GM12878 (cell line): ENCODE measurements at regions not wholly inside any gene's neighbourhood (a gene's known extent, or its start where the extent isn't known, plus 50 kb on each side); places are given as distances from the start of the nearest gene placed in this dataset.

Experiments used
- ATAC-seq: fragments of 200-7000 bp; cut with Tn5 transposase; 3 replicates; pipeline ENCODE4 v1.9.1; 2020; ENCODE audit warnings: mild to moderate bottlenecking, moderate library complexity
- BruUV-seq: library from RNA; stranded (reverse); fragments of 400-500 nt; replicated peaks from 2 replicates; lab custom pipeline; 2021; lab: Mats Ljungman, UMichigan
- CTCF ChIA-PET: fragments of 300-600 bp; sonication (Branson Sonifier 250); formaldehyde crosslinking; extraction: SDS; loops from one replicate; lab custom pipeline; 2021; ENCODE audit warnings: inconsistent platforms; lab: Yijun Ruan, JAX
- POLR2A ChIA-PET: fragments of 350-600 bp; formaldehyde crosslinking; extraction: SDS; loops from one replicate; lab custom pipeline; 2021; ENCODE audit warnings: inconsistent platforms; lab: Charles Lee
- RAD21 ChIA-PET: fragments of 300-600 bp; sonication (Branson Sonifier 250); formaldehyde crosslinking; loops from one replicate; lab custom pipeline; 2023; ENCODE audit warnings: antibody characterized with exemption; ENCODE audit not compliant: unreplicated experiment; lab: Charles Lee
- SMC1A ChIA-PET: fragments of 300-600 bp; sonication (Branson Sonifier 250); formaldehyde crosslinking; loops from one replicate; lab custom pipeline; 2023; ENCODE audit not compliant: unreplicated experiment, uncharacterized antibody; lab: Charles Lee
- DNase-seq: peaks from one replicate; pipeline ENCODE4 v3.0.0-alpha.2; 2011; ENCODE audit warnings: low read depth, low spot score
- FAIRE-seq: peaks from 3 replicates; lab custom pipeline; 2011; peaks lifted over from hg19 to GRCh38; lab: Jason Lieb, UNC
- H2AFZ ChIP-seq: 2 replicates; pipeline ENCODE4 v1.6.0; 2011; ENCODE audit warnings: low read depth, low read length, control low read depth; ENCODE audit not compliant: control insufficient read depth
- H3K27ac ChIP-seq: 2 replicates; pipeline ENCODE4 v1.5.1; 2011; ENCODE audit warnings: control low read depth; ENCODE audit not compliant: control insufficient read depth, insufficient read depth
- H3K27me3 ChIP-seq, 2 experiments: replicated peaks in 1 of 2; 2 replicates each; pipeline versions ENCODE4 v1.6.0 to v1.6.1; 2011; ENCODE audit warnings: low read length in 1 of 2; ENCODE audit not compliant: control insufficient read depth in 2 of 2, insufficient read depth in 2 of 2
- H3K36me3 ChIP-seq, 2 experiments: 2 replicates each; pipeline ENCODE4 v1.5.1; 2011; ENCODE audit warnings: low read length in 1 of 2; ENCODE audit not compliant: control insufficient read depth in 2 of 2, insufficient read depth in 2 of 2
- H3K4me1 ChIP-seq: 2 replicates; pipeline ENCODE4 v1.6.1; 2011; ENCODE audit warnings: mild to moderate bottlenecking, low read length, moderate library complexity, mixed read lengths; ENCODE audit not compliant: control insufficient read depth, insufficient read depth
- H3K4me2 ChIP-seq: 2 replicates; pipeline ENCODE4 v1.6.0; 2011; ENCODE audit warnings: control low read depth; ENCODE audit not compliant: control insufficient read depth, insufficient read depth
- H3K4me3 ChIP-seq: fragments of 200-600 bp; sonication (generic); 2 replicates; pipeline ENCODE4 v1.5.1; 2016
- H3K79me2 ChIP-seq: 2 replicates; pipeline ENCODE4 v1.6.0; 2011; ENCODE audit warnings: low read length; ENCODE audit not compliant: control insufficient read depth, insufficient read depth
- H3K9ac ChIP-seq: 2 replicates; pipeline ENCODE4 v1.8.0; 2011; ENCODE audit warnings: low read length, control low read depth, mixed read lengths; ENCODE audit not compliant: control insufficient read depth, insufficient read depth
- H3K9me3 ChIP-seq: replicated peaks from 3 replicates; pipeline ENCODE4 v1.5.1; 2011; ENCODE audit warnings: mild to moderate bottlenecking, low read length; ENCODE audit not compliant: control insufficient read depth, insufficient read depth
- H4K20me1 ChIP-seq: 2 replicates; pipeline ENCODE4 v1.6.0; 2011; ENCODE audit not compliant: control insufficient read depth, insufficient read depth
- ATF2 ChIP-seq: IDR thresholded peaks from 2 replicates; pipeline ENCODE4 v1.6.1; 2012; ENCODE audit warnings: low read length, inconsistent platforms
- ATF7 ChIP-seq: fragments of 450-650 bp; IDR thresholded peaks from 2 replicates; pipeline ENCODE4 v1.6.1; 2016; ENCODE audit warnings: low read depth, mild to moderate bottlenecking
- EGR1 ChIP-seq, 2 experiments: IDR thresholded peaks; 1 replicate in 1 of 2; 2 replicates in 1 of 2; pipeline ENCODE4 v1.6.1; 2011 to 2012; ENCODE audit warnings: low read depth in 2 of 2, low read length in 2 of 2, borderline replicate concordance in 1 of 2, mild to moderate bottlenecking in 1 of 2, moderate library complexity in 1 of 2
- FOS ChIP-seq: IDR thresholded peaks from 3 replicates; pipeline ENCODE4 v1.6.1; 2011; ENCODE audit warnings: borderline replicate concordance; ENCODE audit not compliant: insufficient read length; ENCODE audit errors: extremely low read depth
- FOXK2 ChIP-seq: fragments of 450-650 bp; IDR thresholded peaks from 2 replicates; pipeline ENCODE4 v1.6.1; 2017; ENCODE audit warnings: mild to moderate bottlenecking, moderate library complexity
- MEF2A ChIP-seq: IDR thresholded peaks from 2 replicates; pipeline ENCODE4 v1.6.1; 2011; ENCODE audit warnings: low read depth, mild to moderate bottlenecking, low read length, moderate library complexity; ENCODE audit not compliant: insufficient read depth
- MYB ChIP-seq: fragments of 150-350 bp; IDR thresholded peaks from 2 replicates; pipeline ENCODE4 v1.6.1; 2014; ENCODE audit warnings: mild to moderate bottlenecking, low read depth, low read length, borderline replicate concordance
- NFYA ChIP-seq: IDR thresholded peaks from 2 replicates; pipeline ENCODE4 v1.6.1; 2011; ENCODE audit warnings: low read depth, mild to moderate bottlenecking, low read length, improper control_type of control experiment, borderline replicate concordance
- REST ChIP-seq: IDR thresholded peaks from 2 replicates; pipeline ENCODE4 v1.6.1; 2012; ENCODE audit warnings: mild to moderate bottlenecking, low read depth, low read length
- RFX5 ChIP-seq: IDR thresholded peaks from 2 replicates; pipeline ENCODE4 v1.6.1; 2011; ENCODE audit warnings: low read depth, low read length, improper control_type of control experiment
- SMAD1 ChIP-seq: fragments of 450-650 bp; IDR thresholded peaks from 2 replicates; pipeline ENCODE4 v1.6.1; 2018; ENCODE audit warnings: mild to moderate bottlenecking, low read depth; ENCODE audit not compliant: partially characterized antibody
- SRF ChIP-seq, 2 experiments: IDR thresholded peaks; 2 replicates each; pipeline ENCODE4 v1.6.1; 2011; ENCODE audit warnings: low read depth in 2 of 2, low read length in 2 of 2, mild to moderate bottlenecking in 1 of 2, moderate library complexity in 1 of 2
- TAF1 ChIP-seq: IDR thresholded peaks from 2 replicates; pipeline ENCODE4 v1.6.1; 2011; ENCODE audit warnings: mild to moderate bottlenecking, low read depth, low read length, borderline replicate concordance
- TCF3 ChIP-seq: IDR thresholded peaks from 2 replicates; pipeline ENCODE4 v1.6.1; 2012; ENCODE audit warnings: low read depth, mild to moderate bottlenecking, low read length, borderline replicate concordance; ENCODE audit not compliant: insufficient read depth
- ZSCAN29 ChIP-seq: fragments of 450-650 bp; IDR thresholded peaks from 2 replicates; pipeline ENCODE4 v1.6.1; 2017; ENCODE audit warnings: mild to moderate bottlenecking, moderate library complexity
- WGBS: methylation state at CpG from one replicate; pipeline ENCODE4 v1.1.6; 2016; ENCODE audit warnings: low lambda C conversion rate; ENCODE audit not compliant: insufficient replicate concordance, insufficient coverage; ENCODE audit errors: missing lambda C conversion rate; 5-methylcytosine and 5-hydroxymethylcytosine counted together
- in situ Hi-C: fragments of 300-500 bp; cut with MboI; formaldehyde crosslinking; loops from 9 replicates; pipeline ENCODE4 v1.14.3; 2018; ENCODE audit warnings: mixed read lengths
- intact Hi-C: fragments of 100-400 bp; cut with micrococcal nuclease; formaldehyde crosslinking; loops from one replicate; pipeline ENCODE4 v1.14.2; 2022; ENCODE audit not compliant: unreplicated experiment
- TF ChIP-seq, protein P1 (sequence below): fragments of 450-650 bp; formaldehyde crosslinking; IDR thresholded peaks from 2 replicates; pipeline ENCODE4 v1.5.0; 2022; ENCODE audit warnings: mild to moderate bottlenecking, missing genetic modification characterization

DNA sequence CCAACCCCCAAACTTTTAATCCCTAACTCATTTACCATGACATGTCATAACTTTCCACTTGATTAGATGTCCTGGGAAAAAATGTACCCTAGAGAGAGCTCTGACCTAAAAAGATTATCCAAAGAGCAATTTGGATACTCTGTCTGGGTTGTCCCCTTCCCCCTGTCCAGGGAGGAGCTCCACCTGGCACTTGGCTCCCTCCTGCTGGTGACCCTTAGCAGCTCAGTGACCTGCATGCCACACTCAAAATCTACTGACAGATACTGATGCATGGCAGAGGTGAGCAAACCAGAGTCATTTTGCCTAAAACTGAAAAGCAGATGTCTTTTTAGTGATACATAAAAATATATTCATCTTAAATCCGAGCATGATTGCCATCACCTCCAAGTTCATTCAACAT lies 442.3 kb upstream of the CHRM3 start:
- SMC1A ChIA-PET = no interaction called here
- POLR2A ChIA-PET = no interaction called here
- Histone ChIP-seq H3K4me1 (no peaks in the 10 kb centered on the region), H3K79me2 (no peaks in the 10 kb centered on the region), H3K27ac (no peak overlapping the region), H4K20me1 (no peaks in the 10 kb centered on the region), H3K27me3 (no peaks in the 10 kb centered on the region), H3K4me2 (no peak overlapping the region), H2AFZ (no peak overlapping the region), H3K9me3 (no peaks in the 10 kb centered on the region), H3K9ac (no peak overlapping the region), H3K36me3 (no peaks in the 10 kb centered on the region), H3K4me3 (no peak overlapping the region)
- WGBS = 0% methylated on average over 1 of the region's 1 CpG
- ATAC-seq (no peak), DNase-seq (no peak), FAIRE-seq (no peak)
- in situ Hi-C loops (no loop called here), intact Hi-C loops (no loop called here)
- BruUV-seq = no TSS peak
- TF ChIP-seq ZSCAN29 (no peak), SRF (IDR thresholded peaks at IDR 0.05; ENCODE audit: low read depth in 2 of 2, low read length in 2 of 2) (no peak), MEF2A (no peak), TAF1 (no peak), MYB (no peak), TCF3 (no peak), FOS (no peak), FOXK2 (no peak), EGR1 (IDR thresholded peaks at IDR 0.05; ENCODE audit: borderline replicate concordance in 1 of 2, low read depth in 2 of 2, low read length in 2 of 2) (no peak), REST (no peak), ATF2 (no peak), ATF7 (no peak), NFYA (no peak), RFX5 (no peak), SMAD1 (no peak)
- TF ChIP-seq, protein P1, sequence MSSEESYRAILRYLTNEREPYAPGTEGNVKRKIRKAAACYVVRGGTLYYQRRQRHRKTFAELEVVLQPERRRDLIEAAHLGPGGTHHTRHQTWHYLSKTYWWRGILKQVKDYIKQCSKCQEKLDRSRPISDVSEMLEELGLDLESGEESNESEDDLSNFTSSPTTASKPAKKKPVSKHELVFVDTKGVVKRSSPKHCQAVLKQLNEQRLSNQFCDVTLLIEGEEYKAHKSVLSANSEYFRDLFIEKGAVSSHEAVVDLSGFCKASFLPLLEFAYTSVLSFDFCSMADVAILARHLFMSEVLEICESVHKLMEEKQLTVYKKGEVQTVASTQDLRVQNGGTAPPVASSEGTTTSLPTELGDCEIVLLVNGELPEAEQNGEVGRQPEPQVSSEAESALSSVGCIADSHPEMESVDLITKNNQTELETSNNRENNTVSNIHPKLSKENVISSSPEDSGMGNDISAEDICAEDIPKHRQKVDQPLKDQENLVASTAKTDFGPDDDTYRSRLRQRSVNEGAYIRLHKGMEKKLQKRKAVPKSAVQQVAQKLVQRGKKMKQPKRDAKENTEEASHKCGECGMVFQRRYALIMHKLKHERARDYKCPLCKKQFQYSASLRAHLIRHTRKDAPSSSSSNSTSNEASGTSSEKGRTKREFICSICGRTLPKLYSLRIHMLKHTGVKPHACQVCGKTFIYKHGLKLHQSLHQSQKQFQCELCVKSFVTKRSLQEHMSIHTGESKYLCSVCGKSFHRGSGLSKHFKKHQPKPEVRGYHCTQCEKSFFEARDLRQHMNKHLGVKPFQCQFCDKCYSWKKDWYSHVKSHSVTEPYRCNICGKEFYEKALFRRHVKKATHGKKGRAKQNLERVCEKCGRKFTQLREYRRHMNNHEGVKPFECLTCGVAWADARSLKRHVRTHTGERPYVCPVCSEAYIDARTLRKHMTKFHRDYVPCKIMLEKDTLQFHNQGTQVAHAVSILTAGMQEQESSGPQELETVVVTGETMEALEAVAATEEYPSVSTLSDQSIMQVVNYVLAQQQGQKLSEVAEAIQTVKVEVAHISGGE (CRISPR knock-in tag) = no peak
- CTCF ChIA-PET = no interaction called here
- RAD21 ChIA-PET = no interaction called here
